ENCODE measurements at regions not wholly inside any gene's neighbourhood (a gene's known extent, or its start where the extent isn't known, plus 50 kb on each side); places are given as distances from the start of the nearest gene placed in this dataset.

DNA sequence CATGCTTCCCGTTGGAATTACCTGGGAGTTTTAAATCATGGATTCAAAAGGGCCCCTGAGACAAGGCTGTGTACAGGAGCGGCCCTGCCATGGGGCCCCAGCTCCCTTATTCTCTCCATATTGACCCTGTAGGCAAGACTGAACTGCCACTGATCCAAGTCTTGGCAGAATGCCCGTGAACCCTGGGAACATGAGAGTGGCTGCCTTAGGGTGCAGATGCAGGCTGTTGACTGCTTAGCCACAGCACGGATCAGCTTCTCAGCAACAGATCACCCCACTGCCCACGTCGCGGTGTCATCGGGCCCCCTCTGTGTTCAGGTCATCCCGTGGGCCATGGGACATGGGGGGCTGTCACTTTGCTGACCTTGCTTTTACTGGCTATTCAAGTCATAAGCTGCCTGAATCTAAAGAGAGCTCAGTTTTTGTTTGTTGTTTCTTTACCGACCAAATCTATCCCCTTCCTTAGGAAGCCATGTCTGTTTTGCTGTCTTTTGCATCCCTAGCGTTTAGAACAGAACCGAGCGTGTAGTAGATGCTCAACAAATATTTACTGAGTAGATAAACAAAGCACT lies 83.4 kb downstream of the MATN1 start:
- DNase-seq = no peak
- no peaks in the 10 kb centered on the region for H3K9me3 ChIP-seq
- no peaks in the 10 kb centered on the region for H3K4me1 ChIP-seq
- no peak overlapping the region for H3K4me3 ChIP-seq (ENCODE audit: low read depth, low read length)
- no peaks in the 10 kb centered on the region for H3K36me3 ChIP-seq
- TF ChIP-seq, protein P1, sequence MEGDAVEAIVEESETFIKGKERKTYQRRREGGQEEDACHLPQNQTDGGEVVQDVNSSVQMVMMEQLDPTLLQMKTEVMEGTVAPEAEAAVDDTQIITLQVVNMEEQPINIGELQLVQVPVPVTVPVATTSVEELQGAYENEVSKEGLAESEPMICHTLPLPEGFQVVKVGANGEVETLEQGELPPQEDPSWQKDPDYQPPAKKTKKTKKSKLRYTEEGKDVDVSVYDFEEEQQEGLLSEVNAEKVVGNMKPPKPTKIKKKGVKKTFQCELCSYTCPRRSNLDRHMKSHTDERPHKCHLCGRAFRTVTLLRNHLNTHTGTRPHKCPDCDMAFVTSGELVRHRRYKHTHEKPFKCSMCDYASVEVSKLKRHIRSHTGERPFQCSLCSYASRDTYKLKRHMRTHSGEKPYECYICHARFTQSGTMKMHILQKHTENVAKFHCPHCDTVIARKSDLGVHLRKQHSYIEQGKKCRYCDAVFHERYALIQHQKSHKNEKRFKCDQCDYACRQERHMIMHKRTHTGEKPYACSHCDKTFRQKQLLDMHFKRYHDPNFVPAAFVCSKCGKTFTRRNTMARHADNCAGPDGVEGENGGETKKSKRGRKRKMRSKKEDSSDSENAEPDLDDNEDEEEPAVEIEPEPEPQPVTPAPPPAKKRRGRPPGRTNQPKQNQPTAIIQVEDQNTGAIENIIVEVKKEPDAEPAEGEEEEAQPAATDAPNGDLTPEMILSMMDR (IDR thresholded peaks at IDR 0.05; ENCODE audit: low read depth, low read length) = no peak
- no peaks in the 10 kb centered on the region for H3K27me3 ChIP-seq

DNA sequence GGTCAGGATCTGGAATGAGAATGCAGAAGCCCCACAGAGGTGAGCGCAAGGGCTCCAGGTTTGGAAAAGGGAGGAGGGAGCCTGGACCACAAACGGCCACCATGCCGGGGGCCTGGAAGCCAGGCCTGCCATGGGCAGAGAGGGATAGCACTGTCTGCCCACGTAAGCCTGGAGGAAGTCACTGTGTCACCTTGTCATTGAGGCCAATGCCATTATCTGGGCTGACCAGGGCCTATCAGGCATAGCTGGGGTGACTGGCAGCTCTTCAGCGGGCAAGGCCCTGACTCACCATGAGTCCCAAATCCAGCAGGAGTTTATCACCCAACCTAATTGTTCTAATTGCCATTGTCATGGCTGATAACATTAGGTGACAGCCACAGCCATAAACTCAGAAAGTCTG lies 84.6 kb downstream of the MATN1 start:
- Histone ChIP-seq H3K9me3 (no peaks in the 10 kb centered on the region), H3K4me1 (no peaks in the 10 kb centered on the region), H3K4me3 (ENCODE audit: low read depth, low read length) (no peak overlapping the region), H3K27me3 (no peaks in the 10 kb centered on the region), H3K36me3 (no peaks in the 10 kb centered on the region)
- DNase-seq = no peak
- TF ChIP-seq, protein P1 (IDR thresholded peaks at IDR 0.05; ENCODE audit: low read depth, low read length) = no peak

DNA sequence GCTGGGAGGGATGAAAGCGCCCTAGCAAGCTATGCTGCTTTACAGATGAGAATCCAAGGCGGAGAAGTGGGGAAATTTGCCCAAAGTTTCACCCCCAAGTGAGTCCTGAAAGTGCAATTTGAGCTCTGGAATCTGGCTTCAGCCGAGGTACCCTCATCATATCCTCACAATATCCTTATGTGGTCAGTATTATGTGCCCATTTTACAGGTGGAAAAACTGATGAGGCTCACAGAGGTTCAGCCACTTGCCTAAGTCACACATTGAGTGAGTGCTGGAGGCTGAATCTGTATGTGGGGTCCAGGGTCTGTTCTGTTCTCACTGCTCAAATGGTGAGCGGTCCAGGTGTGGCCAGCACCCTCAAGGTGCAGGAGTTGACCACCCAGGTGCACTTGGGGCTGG lies 85.3 kb downstream of the MATN1 start:
- no peak for DNase-seq
- Histone ChIP-seq H3K27me3 (no peaks in the 10 kb centered on the region), H3K9me3 (no peaks in the 10 kb centered on the region), H3K4me1 (no peaks in the 10 kb centered on the region), H3K36me3 (no peaks in the 10 kb centered on the region), H3K4me3 (ENCODE audit: low read depth, low read length) (no peak overlapping the region)
- TF ChIP-seq, protein P1 (IDR thresholded peaks at IDR 0.05; ENCODE audit: low read depth, low read length) = no peak

DNA sequence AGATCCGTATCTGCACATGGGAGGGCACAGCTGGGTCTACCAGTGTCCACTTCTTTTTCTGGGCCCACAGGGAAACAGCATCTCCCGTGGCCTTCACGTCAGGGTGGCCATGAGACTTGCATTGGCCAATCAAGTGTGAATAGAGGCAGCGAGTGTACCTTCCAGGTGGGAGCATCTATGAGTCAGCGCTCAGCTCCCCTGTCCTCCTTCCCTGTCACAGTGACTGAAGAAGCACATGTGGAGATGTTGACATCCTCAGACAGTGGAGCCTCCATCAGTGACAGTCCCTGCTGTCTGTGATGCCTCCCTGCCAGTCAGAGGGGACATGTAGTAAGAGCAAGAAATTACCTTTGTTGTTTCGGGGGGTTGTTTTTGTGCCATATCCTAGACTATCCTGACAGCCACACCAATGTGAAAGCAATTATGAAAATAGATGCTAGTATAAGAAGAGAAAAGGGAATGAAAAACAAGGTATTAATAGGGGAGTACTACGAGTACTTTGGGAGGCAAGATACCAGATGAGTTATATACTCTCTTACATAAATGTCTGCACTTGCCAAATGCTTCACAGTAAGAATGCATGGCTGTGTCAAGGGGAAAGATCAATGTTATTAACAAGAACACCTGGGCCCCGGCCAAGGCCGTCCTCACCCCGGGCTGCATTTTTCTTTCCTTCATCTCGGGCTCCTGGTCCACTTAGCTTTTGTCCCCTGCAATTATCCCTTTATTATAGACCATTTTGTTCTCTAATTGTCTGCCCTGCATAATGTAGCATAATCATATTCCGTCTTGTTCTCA lies 86.0 kb downstream of the MATN1 start:
- TF ChIP-seq, protein P1 (IDR thresholded peaks at IDR 0.05; ENCODE audit: low read depth, low read length) = no peak
- DNase-seq = no peak
- H3K27me3 ChIP-seq = no peaks in the 10 kb centered on the region

DNA sequence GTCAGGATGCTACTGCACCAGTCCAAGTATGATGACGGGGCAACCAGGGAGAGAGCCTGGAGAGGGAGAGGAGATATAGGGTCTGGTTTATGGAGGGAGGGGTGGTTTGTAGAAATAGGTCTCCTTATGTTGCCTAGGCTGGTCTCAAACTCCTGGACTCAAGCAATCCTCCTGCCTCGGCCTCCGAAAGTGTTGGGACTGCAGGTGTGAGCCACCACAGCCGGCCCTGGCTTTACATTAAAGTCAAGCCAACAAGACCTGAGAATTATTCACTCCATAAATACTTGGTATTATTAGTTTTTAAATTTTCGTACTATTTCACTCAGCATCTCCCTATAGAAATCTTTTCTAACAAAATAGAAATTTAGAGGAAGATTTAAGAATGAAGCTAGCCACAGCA lies 86.8 kb downstream of the MATN1 start:
- DNase-seq = no peak
- H3K36me3 ChIP-seq = no peaks in the 10 kb centered on the region
- no peak overlapping the region for H3K4me3 ChIP-seq (ENCODE audit: low read depth, low read length)
- TF ChIP-seq, protein P1 (IDR thresholded peaks at IDR 0.05; ENCODE audit: low read depth, low read length) = no peak
- H3K27me3 ChIP-seq = no peaks in the 10 kb centered on the region
- no peaks in the 10 kb centered on the region for H3K9me3 ChIP-seq
- no peaks in the 10 kb centered on the region for H3K4me1 ChIP-seq

More for the DNA sequence above, 86.0 kb downstream of the MATN1 start:
- Histone ChIP-seq H3K36me3 (no peaks in the 10 kb centered on the region), H3K9me3 (no peaks in the 10 kb centered on the region), H3K4me1 (no peaks in the 10 kb centered on the region), H3K4me3 (ENCODE audit: low read depth, low read length) (no peak overlapping the region)

DNA sequence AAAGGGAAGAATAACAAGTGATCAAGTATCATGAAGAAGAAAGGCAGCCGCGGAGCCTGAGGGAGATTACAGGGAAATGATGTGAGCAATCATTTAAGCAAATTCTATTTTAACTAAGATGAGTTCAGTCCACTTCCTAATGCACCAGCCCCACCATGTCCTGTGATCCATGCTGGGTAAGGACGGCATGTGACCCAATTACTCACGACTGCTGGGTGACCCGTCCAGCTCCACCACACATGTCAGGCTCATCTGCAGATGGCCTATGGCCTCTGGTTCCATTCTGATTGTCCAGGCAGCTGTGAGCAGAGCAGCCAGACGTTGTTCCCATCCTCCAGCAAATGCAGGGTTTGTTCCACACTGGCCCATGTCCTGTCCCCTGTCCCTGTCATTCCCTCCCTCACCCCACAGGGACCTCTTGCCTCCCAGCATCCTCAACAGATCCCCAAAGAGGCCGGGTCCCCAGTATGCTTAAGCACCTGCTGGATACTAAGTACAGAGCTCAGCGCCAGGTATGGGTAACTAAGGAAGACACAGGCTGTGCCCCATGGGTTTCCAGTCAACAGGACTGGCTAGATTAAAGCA lies 87.9 kb downstream of the MATN1 start:
- Histone ChIP-seq H3K9me3 (no peaks in the 10 kb centered on the region), H3K27me3 (no peaks in the 10 kb centered on the region), H3K4me3 (ENCODE audit: low read depth, low read length) (no peak overlapping the region), H3K36me3 (no peaks in the 10 kb centered on the region), H3K4me1 (no peaks in the 10 kb centered on the region)
- TF ChIP-seq, protein P1 (IDR thresholded peaks at IDR 0.05; ENCODE audit: low read depth, low read length) = no peak
- DNase-seq = no peak
